NB4 (cell line): ENCODE measurements at regions not wholly inside any gene's neighbourhood (a gene's known extent, or its start where the extent isn't known, plus 50 kb on each side); places are given as distances from the start of the nearest gene placed in this dataset.

ENCODE experiments used
- DNase-seq: peaks from one replicate; pipeline ENCODE4 v3.0.0; 2010; ENCODE audit warnings: low read depth
- H3K4me3 ChIP-seq: one replicate; pipeline ENCODE4 v1.5.1; 2011; ENCODE audit warnings: mild to moderate bottlenecking, low read depth, low read length, moderate library complexity
- MYC ChIP-seq: IDR thresholded peaks from 2 replicates; pipeline ENCODE4 v1.6.1; 2011; ENCODE audit warnings: low read depth, low read length
- POLR2A ChIP-seq: IDR thresholded peaks from 2 replicates; pipeline ENCODE4 v1.6.1; 2011; ENCODE audit warnings: mild to moderate bottlenecking; ENCODE audit not compliant: insufficient read length; ENCODE audit errors: extremely low read depth
- TF ChIP-seq, protein P1 (sequence below): IDR thresholded peaks from 2 replicates; pipeline ENCODE4 v1.6.1; 2011; ENCODE audit warnings: low read depth, low read length
- TF ChIP-seq, protein P2 (sequence below): IDR thresholded peaks from one replicate; pipeline ENCODE4 v1.5.1; 2012; ENCODE audit warnings: low read depth, low read length

- TF ChIP-seq MYC (no peak), POLR2A (no peak)
- TF ChIP-seq, protein P1, sequence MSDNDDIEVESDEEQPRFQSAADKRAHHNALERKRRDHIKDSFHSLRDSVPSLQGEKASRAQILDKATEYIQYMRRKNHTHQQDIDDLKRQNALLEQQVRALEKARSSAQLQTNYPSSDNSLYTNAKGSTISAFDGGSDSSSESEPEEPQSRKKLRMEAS: no peak
- TF ChIP-seq, protein P2, sequence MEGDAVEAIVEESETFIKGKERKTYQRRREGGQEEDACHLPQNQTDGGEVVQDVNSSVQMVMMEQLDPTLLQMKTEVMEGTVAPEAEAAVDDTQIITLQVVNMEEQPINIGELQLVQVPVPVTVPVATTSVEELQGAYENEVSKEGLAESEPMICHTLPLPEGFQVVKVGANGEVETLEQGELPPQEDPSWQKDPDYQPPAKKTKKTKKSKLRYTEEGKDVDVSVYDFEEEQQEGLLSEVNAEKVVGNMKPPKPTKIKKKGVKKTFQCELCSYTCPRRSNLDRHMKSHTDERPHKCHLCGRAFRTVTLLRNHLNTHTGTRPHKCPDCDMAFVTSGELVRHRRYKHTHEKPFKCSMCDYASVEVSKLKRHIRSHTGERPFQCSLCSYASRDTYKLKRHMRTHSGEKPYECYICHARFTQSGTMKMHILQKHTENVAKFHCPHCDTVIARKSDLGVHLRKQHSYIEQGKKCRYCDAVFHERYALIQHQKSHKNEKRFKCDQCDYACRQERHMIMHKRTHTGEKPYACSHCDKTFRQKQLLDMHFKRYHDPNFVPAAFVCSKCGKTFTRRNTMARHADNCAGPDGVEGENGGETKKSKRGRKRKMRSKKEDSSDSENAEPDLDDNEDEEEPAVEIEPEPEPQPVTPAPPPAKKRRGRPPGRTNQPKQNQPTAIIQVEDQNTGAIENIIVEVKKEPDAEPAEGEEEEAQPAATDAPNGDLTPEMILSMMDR: no peak
- no peak overlapping the region for H3K4me3 ChIP-seq
- no peak for DNase-seq
These were observed 88.1 kb downstream of the ZIC1 start for GRCh38 chr3:147497286-147497685.

GRCh38 chr3:147507638-147508286, 98.6 kb downstream of the ZIC1 start:
- H3K4me3 ChIP-seq: no peak overlapping the region
- TF ChIP-seq POLR2A: no peak
- TF ChIP-seq, protein P1: no peak
- TF ChIP-seq, protein P2: no peak
- no peak for TF ChIP-seq MYC
- DNase-seq: no peak

DNA sequence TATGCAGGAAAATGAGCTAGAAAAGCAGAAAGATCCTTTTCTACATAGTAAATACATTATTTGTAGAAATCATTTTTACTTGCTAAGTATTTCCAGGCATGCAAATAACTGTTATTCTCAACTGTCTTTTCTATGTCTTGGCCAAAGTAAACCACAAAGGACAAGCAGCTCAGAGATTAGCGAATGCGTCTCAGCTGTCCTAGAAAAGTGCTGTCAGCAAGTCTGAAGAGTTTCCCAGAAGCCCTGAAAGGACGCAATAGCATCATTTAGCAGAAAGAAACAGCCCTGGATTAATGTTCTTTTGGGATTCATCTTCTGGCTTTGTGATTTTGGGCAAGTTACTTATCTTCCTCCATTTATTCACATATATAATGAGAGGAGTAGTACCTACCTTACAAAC, 100.3 kb downstream of the ZIC1 start:
- DNase-seq: no peak
- H3K4me3 ChIP-seq: no peak overlapping the region
- TF ChIP-seq, protein P2: no peak
- TF ChIP-seq MYC (no peak), POLR2A (no peak)
- TF ChIP-seq, protein P1: no peak

GRCh38 chr3:147513785-147514184, 104.6 kb downstream of the ZIC1 start:
- TF ChIP-seq MYC: no peak
- TF ChIP-seq, protein P2: no peak
- TF ChIP-seq, protein P1: no peak
- H3K4me3 ChIP-seq: no peak overlapping the region
- no peak for DNase-seq

DNA sequence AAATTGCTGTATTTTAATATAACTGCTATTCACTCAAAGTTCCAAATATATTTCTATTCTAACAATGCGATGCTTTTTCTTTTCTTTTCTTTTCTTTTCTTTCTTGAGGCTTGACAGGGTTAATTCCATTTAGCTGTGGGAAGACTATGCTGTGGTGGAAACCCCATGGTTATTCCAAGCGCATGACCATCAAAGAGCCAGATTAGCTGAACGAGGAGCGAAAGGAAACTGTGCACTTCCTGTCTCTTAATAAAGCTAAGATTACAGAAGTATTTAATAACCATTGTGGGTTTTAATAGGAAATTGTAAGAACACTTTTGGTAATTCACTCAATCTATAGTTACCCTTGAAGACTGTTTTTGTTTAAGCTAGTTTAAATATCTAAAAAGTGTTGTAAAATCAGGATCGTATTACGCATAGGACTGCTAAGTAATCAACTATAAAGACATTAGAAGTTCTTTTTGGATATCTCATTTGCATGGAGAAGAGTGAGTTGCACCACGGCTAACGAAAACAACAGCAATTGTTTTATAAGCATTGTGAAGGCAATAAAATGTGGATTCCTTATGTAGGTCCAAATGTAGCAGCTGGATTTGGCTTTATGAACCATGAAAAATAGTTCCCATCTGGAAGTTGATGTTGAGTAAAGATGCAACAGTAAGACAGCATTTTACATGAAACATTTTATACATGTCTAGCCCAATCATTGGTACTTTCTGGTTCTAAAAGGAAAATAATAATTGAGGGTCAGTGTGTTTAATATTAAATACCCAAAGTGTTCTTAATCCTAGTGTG, 105.4 kb downstream of the ZIC1 start:
- no peak overlapping the region for H3K4me3 ChIP-seq
- TF ChIP-seq MYC: no peak
- TF ChIP-seq, protein P2: no peak
- TF ChIP-seq, protein P1: no peak
- no peak for TF ChIP-seq POLR2A
- DNase-seq: no peak
